Endothelial cell of umbilical vein (primary cell): ENCODE measurements at regions not wholly inside any gene's neighbourhood (a gene's known extent, or its start where the extent isn't known, plus 50 kb on each side); places are given as distances from the start of the nearest gene placed in this dataset.

Experiments
- BruUV-seq: library from RNA; stranded (reverse); fragments of 400-500 nt; replicated peaks from 2 replicates; lab custom pipeline; 2021; lab: Mats Ljungman, UMichigan
- CTCF ChIA-PET: fragments of 300-600, 350-600 bp; sonication (Branson Sonifier 250); formaldehyde crosslinking; loops from one replicate; lab custom pipeline; 2021; ENCODE audit warnings: antibody characterized with exemption, inconsistent platforms; lab: Charles Lee
- POLR2A ChIA-PET: fragments of 300-600, 350-600 bp; sonication (Branson Sonifier 250); formaldehyde crosslinking; loops from one replicate; lab custom pipeline; 2021; ENCODE audit warnings: antibody characterized with exemption, inconsistent platforms; lab: Charles Lee
- DNase-seq: peaks from one replicate; pipeline ENCODE4 v3.0.0-alpha.2; 2011; ENCODE audit warnings: low read depth, low spot score
- FAIRE-seq: peaks from 2 replicates; lab custom pipeline; 2011; peaks lifted over from hg19 to GRCh38; lab: Jason Lieb, UNC
- H2AFZ ChIP-seq: 2 replicates; pipeline ENCODE4 v1.6.0; 2012; ENCODE audit warnings: low read depth, low read length, control low read depth, inconsistent platforms
- H3K27ac ChIP-seq: 2 replicates; pipeline ENCODE4 v1.5.1; 2011; ENCODE audit warnings: low read depth, mild to moderate bottlenecking, control low read depth, low read length, moderate library complexity; ENCODE audit not compliant: insufficient read depth
- H3K27me3 ChIP-seq, 2 experiments: 2 replicates each; pipeline versions ENCODE4 v1.6.0 to v1.6.1; 2011; ENCODE audit warnings: low read length in 2 of 2, mixed read lengths in 1 of 2; ENCODE audit not compliant: control insufficient read depth in 2 of 2, insufficient read depth in 2 of 2
- H3K36me3 ChIP-seq, 2 experiments: 2 replicates in 1 of 2; 3 replicates in 1 of 2; pipeline ENCODE4 v1.5.1; 2011; ENCODE audit warnings: low read length in 2 of 2, mild to moderate bottlenecking in 1 of 2, moderate library complexity in 1 of 2; ENCODE audit not compliant: control insufficient read depth in 2 of 2, insufficient read depth in 2 of 2; ENCODE audit errors: extremely low read depth in 1 of 2
- H3K4me1 ChIP-seq: 3 replicates; pipeline ENCODE4 v1.5.1; 2011; ENCODE audit warnings: mild to moderate bottlenecking, low read length; ENCODE audit not compliant: control insufficient read depth, insufficient read depth; ENCODE audit errors: extremely low read depth
- H3K4me2 ChIP-seq: 2 replicates; pipeline ENCODE4 v1.6.1; 2011; ENCODE audit warnings: low read length, control low read depth, mixed read lengths; ENCODE audit not compliant: insufficient read depth
- H3K4me3 ChIP-seq, 3 experiments: fragments of 200-600 bp in 1 of 3; sonication (generic), shearing (Covaris generic) in 1 of 3; replicated peaks in 1 of 3; 2 replicates each; pipeline ENCODE4 v1.5.1; 2011 to 2016; ENCODE audit warnings: control low read depth in 3 of 3, low read length in 3 of 3, mild to moderate bottlenecking in 2 of 3, inconsistent platforms in 1 of 3, low read depth in 1 of 3, moderate library complexity in 1 of 3; ENCODE audit not compliant: insufficient read depth in 1 of 3
- H3K79me2 ChIP-seq: 2 replicates; pipeline ENCODE4 v1.6.0; 2012; ENCODE audit warnings: low read length, inconsistent platforms; ENCODE audit not compliant: control insufficient read depth, insufficient read depth
- H3K9ac ChIP-seq: replicated peaks from 2 replicates; pipeline ENCODE3; 2011; ENCODE audit warnings: low read length, control low read depth; ENCODE audit not compliant: insufficient read depth; ENCODE audit errors: extremely low read depth
- H3K9me1 ChIP-seq: replicated peaks from 3 replicates; pipeline ENCODE4 v1.6.0; 2011; ENCODE audit warnings: mild to moderate bottlenecking, low read length; ENCODE audit not compliant: control insufficient read depth, insufficient read depth; ENCODE audit errors: extremely low read depth
- H3K9me3 ChIP-seq: replicated peaks from 2 replicates; pipeline ENCODE4 v1.5.1; 2012; ENCODE audit warnings: low read length, inconsistent platforms; ENCODE audit not compliant: control insufficient read depth, insufficient read depth
- H4K20me1 ChIP-seq: replicated peaks from 2 replicates; pipeline ENCODE3; 2011; ENCODE audit warnings: mild to moderate bottlenecking, low read length; ENCODE audit not compliant: control insufficient read depth, insufficient read depth; ENCODE audit errors: extremely low read depth
- CTCF ChIP-seq, 2 donors: IDR thresholded peaks; 1 replicate in 1 of 2; 2 replicates in 1 of 2; pipeline ENCODE4 v1.5.1; 2011; ENCODE audit warnings: low read length in 2 of 2, mild to moderate bottlenecking in 2 of 2, moderate library complexity in 2 of 2, control low read depth in 1 of 2, inconsistent platforms in 1 of 2, low read depth in 1 of 2; ENCODE audit not compliant: insufficient read depth in 1 of 2; ENCODE audit errors: extremely low read depth in 1 of 2
- EZH2 ChIP-seq: IDR thresholded peaks from 2 replicates; pipeline ENCODE4 v1.6.1; 2012; ENCODE audit warnings: borderline replicate concordance, low read depth, mild to moderate bottlenecking, moderate library complexity, low read length, inconsistent platforms; ENCODE audit not compliant: severe bottlenecking
- FOS ChIP-seq: IDR thresholded peaks from 2 replicates; pipeline ENCODE4 v1.6.1; 2011; ENCODE audit warnings: mild to moderate bottlenecking, low read length, moderate library complexity, borderline replicate concordance; ENCODE audit not compliant: insufficient read depth
- GATA2 ChIP-seq: IDR thresholded peaks from 2 replicates; pipeline ENCODE4 v1.7.0; 2011; ENCODE audit warnings: low read depth, mild to moderate bottlenecking, moderate library complexity, mixed read lengths, low read length; ENCODE audit not compliant: insufficient read length, insufficient read depth
- JUN ChIP-seq: IDR thresholded peaks from 2 replicates; pipeline ENCODE4 v1.6.1; 2011; ENCODE audit warnings: borderline replicate concordance, low read depth; ENCODE audit not compliant: insufficient read length, insufficient read depth
- MAX ChIP-seq: IDR thresholded peaks from 2 replicates; pipeline ENCODE4 v1.6.1; 2011; ENCODE audit not compliant: insufficient read depth, insufficient read length
- MYC ChIP-seq: IDR thresholded peaks from one replicate; pipeline ENCODE4 v1.6.1; 2011; ENCODE audit warnings: mild to moderate bottlenecking, low read depth, low read length
- POLR2A ChIP-seq: IDR thresholded peaks from 2 replicates; pipeline ENCODE4 v1.6.1; 2012; ENCODE audit warnings: low read depth, mild to moderate bottlenecking, control low read depth, low read length
- POLR2AphosphoS5 ChIP-seq: IDR thresholded peaks from 2 replicates; pipeline ENCODE4 v1.6.1; 2012; ENCODE audit warnings: low read depth, mild to moderate bottlenecking, control low read depth, low read length, moderate library complexity; ENCODE audit not compliant: insufficient read depth
- dilution Hi-C: fragments of 300-500 bp; cut with MboI; formaldehyde crosslinking; loops from one replicate; pipeline ENCODE4 v1.15.0; 2019; ENCODE audit warnings: low sequenced_read_pairs; ENCODE audit not compliant: extremely low pct_ligation_motif_present
- intact Hi-C: fragments of 100-400 bp; cut with micrococcal nuclease; formaldehyde crosslinking; loops from one replicate; pipeline ENCODE4 v1.10.0; 2022

GRCh38 chr2:226649201-226649600 lies 150.4 kb downstream of the IRS1 start:
- no peak for TF ChIP-seq MAX
- TF ChIP-seq CTCF (IDR thresholded peaks at IDR 0.05; ENCODE audit: extremely low read depth in 1 of 2, insufficient read depth in 1 of 2, low read depth in 1 of 2, low read length in 2 of 2): no peak
- no peak for TF ChIP-seq JUN
- TF ChIP-seq POLR2A: no peak
- no peak for TF ChIP-seq POLR2AphosphoS5
- no peak for TF ChIP-seq MYC
- TF ChIP-seq FOS: no peak
- TF ChIP-seq EZH2: no peak
- no peak for TF ChIP-seq GATA2
- FAIRE-seq (no peak), DNase-seq (no peak)
- no peak overlapping the region for H3K4me3 ChIP-seq
- peaks cover 23 to 26% of the 10 kb centered on the region in 2 experiments for H3K27me3 ChIP-seq
- BruUV-seq: no TSS peak
- H3K9ac ChIP-seq: no peak overlapping the region
- CTCF ChIA-PET: no interaction called here
- POLR2A ChIA-PET: no interaction called here
- H3K9me1 ChIP-seq: no peaks in the 10 kb centered on the region
- dilution Hi-C loops: no loop called here
- no peaks in the 10 kb centered on the region for H3K79me2 ChIP-seq
- no peaks in the 10 kb centered on the region for H3K36me3 ChIP-seq
- no peaks in the 10 kb centered on the region for H3K9me3 ChIP-seq
- H3K4me2 ChIP-seq: no peak overlapping the region
- intact Hi-C loops: no loop called here
- no peak overlapping the region for H3K27ac ChIP-seq
- H2AFZ ChIP-seq: no peak overlapping the region
- peaks cover 5% of the 10 kb centered on the region for H3K4me1 ChIP-seq
- H4K20me1 ChIP-seq: no peaks in the 10 kb centered on the region
